D721Med (cell line): ENCODE measurements at regions not wholly inside any gene's neighbourhood (a gene's known extent, or its start where the extent isn't known, plus 50 kb on each side); places are given as distances from the start of the nearest gene placed in this dataset.
"Not testable (repeated sequence)": the region's sequence is repeated elsewhere in the genome, so short reads cannot be mapped to it uniquely, and the experiment has no call there.

Source experiments
- DNase-seq: peaks from one replicate; pipeline ENCODE4 v3.0.0; 2011; ENCODE audit warnings: low spot score; ENCODE audit not compliant: insufficient read length
- FAIRE-seq: peaks from 2 replicates; lab custom pipeline; 2011; peaks lifted over from hg19 to GRCh38; lab: Jason Lieb, UNC
- CTCF ChIP-seq: IDR thresholded peaks from 2 replicates; pipeline ENCODE4 v1.5.1; 2012; ENCODE audit warnings: mild to moderate bottlenecking, control low read depth; ENCODE audit not compliant: insufficient read depth; ENCODE audit errors: missing control alignments

DNA sequence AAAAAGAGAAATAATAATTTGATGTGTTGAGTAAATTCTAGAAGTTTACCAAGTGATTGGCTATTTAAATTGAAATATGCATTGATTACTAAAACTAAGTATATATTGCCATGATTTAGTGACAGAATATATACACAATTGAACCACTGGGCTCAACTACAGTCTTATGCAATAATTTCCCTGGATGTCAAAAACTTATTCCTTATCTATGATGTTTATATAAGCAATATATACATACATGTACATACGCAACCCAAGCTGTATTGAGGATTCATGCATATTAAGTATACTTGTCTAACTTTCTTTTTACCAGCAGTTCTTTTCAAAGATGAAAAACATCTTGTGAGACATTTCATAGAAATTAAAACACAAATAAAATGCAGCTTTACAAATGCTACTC, 165.8 kb downstream of the ZIC4 start:
- FAIRE-seq, result no peak
- no peak for TF ChIP-seq CTCF
- no peak for DNase-seq

- FAIRE-seq (no peak), DNase-seq (no peak)
- TF ChIP-seq CTCF, result no peak
Observed at GRCh38 chr3:147237991-147238390, 168.4 kb downstream of the ZIC4 start.

DNA sequence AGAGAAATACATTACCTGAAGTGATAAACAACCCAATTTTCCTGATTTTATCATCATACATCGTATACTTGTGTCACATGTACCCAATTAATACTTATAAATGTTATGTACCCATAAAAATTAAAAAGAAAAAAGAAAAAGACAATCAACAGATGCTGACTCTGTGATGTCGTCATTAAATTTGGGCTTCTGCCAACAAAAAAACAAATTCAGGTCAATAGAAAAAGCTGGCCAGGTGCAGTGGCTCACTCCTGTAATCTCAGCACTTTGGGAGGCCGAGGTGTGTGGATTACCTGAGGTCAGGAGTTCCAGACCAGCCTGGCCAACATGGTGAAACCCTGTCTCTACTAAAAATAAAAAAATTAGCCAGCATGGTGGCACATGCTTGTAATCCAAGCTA, 174.4 kb downstream of the ZIC4 start:
- FAIRE-seq, DNase-seq: not testable (repeated sequence)

GRCh38 chr3:147231111-147231510, 175.2 kb downstream of the ZIC4 start:
- FAIRE-seq (no peak), DNase-seq (no peak)
- no peak for TF ChIP-seq CTCF

- DNase-seq, result no peak
- FAIRE-seq, result no peak
- TF ChIP-seq CTCF, result no peak
Observed at GRCh38 chr3:147222291-147222690, 184.1 kb downstream of the ZIC4 start.

DNA sequence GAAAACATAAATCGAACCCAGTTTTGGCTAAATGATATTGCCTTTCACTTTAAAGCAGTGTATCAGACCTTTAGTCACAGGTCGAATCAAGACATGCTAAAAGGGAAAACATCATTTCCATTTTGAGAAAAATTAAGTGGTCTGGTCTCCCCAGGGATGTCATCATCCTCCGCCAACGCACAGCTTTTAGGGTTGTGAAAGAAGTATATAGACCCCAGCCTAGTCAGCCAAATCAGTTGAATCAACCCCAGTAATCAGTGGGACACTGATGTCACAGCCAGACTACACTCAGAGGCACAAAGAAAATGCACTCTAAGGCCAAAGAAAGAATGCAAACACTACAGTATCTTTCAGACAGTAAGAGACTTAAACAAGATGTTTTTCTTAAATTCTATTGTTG, 187.4 kb downstream of the ZIC4 start:
- DNase-seq (no peak), FAIRE-seq (no peak)
- TF ChIP-seq CTCF, result no peak

DNA sequence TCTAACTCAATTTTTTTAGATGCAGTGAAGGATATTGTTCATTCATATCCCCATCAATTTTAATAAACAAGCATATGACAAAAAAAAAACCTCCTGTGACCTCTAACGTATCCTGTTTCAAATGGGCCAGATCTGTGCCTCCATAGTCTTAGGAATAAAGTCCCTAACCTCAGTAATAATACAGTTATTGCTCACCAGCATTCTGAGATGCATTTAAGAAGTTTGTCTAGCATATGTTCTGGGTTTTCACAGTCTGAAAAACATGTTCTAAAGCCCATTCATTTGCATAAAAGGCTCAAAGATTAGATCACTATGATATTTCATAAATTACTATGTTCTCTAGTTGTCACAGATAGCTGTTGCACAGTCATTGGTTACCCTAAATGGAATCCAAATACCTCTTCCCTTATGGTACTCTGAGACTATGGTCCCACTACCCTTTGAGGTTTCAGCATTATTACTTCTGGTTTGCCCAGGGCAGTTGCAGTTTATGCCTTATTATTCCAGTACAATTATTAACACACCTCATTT, 190.1 kb downstream of the ZIC4 start:
- DNase-seq (no peak), FAIRE-seq (no peak)
- no peak for TF ChIP-seq CTCF

DNA sequence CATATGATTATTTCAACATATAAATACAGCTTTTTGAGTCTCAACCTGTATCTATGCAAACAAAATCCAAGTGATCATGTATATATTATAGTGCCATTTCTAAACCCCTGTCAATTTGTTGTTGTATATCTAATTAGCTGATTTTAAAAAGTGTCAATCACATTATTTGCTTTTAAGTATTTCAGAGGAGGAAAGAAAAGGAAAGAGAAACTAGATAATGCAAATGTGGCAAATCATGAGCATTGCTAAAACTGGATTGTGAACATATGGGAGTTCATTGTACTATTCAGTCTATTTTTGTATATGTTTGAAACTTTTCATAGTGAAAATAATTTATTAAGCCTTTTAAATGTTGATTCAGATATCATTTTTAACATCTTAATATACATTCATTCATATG, 190.7 kb downstream of the ZIC4 start:
- no peak for DNase-seq
- no peak for FAIRE-seq
- TF ChIP-seq CTCF, result no peak
